ENCODE measurements at regions not wholly inside any gene's neighbourhood (a gene's known extent, or its start where the extent isn't known, plus 50 kb on each side); places are given as distances from the start of the nearest gene placed in this dataset.

GRCh38 chr4:112003231-112003907, 141.9 kb upstream of the FAM241A start:
- TF ChIP-seq, protein P1, sequence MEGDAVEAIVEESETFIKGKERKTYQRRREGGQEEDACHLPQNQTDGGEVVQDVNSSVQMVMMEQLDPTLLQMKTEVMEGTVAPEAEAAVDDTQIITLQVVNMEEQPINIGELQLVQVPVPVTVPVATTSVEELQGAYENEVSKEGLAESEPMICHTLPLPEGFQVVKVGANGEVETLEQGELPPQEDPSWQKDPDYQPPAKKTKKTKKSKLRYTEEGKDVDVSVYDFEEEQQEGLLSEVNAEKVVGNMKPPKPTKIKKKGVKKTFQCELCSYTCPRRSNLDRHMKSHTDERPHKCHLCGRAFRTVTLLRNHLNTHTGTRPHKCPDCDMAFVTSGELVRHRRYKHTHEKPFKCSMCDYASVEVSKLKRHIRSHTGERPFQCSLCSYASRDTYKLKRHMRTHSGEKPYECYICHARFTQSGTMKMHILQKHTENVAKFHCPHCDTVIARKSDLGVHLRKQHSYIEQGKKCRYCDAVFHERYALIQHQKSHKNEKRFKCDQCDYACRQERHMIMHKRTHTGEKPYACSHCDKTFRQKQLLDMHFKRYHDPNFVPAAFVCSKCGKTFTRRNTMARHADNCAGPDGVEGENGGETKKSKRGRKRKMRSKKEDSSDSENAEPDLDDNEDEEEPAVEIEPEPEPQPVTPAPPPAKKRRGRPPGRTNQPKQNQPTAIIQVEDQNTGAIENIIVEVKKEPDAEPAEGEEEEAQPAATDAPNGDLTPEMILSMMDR (IDR thresholded peaks at IDR 0.05) = no peak

GRCh38 chr4:112005027-112005426, 140.2 kb upstream of the FAM241A start:
- TF ChIP-seq, protein P1 (IDR thresholded peaks at IDR 0.05) = no peak
- no peak overlapping the region for H3K27ac ChIP-seq
- no peak overlapping the region for H3K4me3 ChIP-seq
- no peak for DNase-seq (ENCODE audit: low spot score)

More at GRCh38 chr4:112003231-112003907, 141.9 kb upstream of the FAM241A start:
- no peak for DNase-seq (ENCODE audit: low spot score)
- Histone ChIP-seq H3K27ac (no peak overlapping the region), H3K4me3 (no peak overlapping the region)

DNA sequence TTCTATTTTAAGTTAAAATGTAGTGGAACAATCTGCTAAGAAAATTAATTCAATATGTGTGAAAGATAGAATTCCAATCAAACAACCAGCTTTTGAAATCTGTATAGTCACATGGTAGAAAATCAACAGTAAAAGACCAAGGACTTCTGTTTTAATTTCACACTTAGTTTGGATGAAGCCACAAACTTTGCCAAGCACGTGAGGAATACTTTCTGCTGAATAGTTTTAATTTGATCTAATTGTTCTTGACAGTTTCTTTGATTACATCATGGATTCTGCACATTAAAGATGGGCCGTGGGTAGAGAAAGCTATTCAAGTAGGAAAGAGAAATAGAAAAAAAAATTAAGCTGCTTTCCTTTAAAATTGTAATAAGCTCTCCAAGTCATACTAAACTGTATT, 137.9 kb upstream of the FAM241A start:
- H3K4me3 ChIP-seq = no peak overlapping the region
- TF ChIP-seq, protein P1 (IDR thresholded peaks at IDR 0.05) = no peak
- H3K27ac ChIP-seq = no peak overlapping the region
- no peak for DNase-seq (ENCODE audit: low spot score)

- TF ChIP-seq, protein P1 (IDR thresholded peaks at IDR 0.05) = no peak
- DNase-seq (ENCODE audit: low spot score) = no peak
- Histone ChIP-seq H3K27ac (no peak overlapping the region), H3K4me3 (no peak overlapping the region)
Observed at GRCh38 chr4:112015960-112016359, 129.3 kb upstream of the FAM241A start.

- Histone ChIP-seq H3K27ac (no peak overlapping the region), H3K4me3 (no peak overlapping the region)
- DNase-seq (ENCODE audit: low spot score) = no peak
- TF ChIP-seq, protein P1 (IDR thresholded peaks at IDR 0.05) = no peak
Observed at GRCh38 chr4:112023402-112023950, 121.8 kb upstream of the FAM241A start.

GRCh38 chr4:112026058-112026457, 119.2 kb upstream of the FAM241A start:
- TF ChIP-seq, protein P1 (IDR thresholded peaks at IDR 0.05) = no peak
- DNase-seq (ENCODE audit: low spot score) = no peak
- no peak overlapping the region for H3K4me3 ChIP-seq
- H3K27ac ChIP-seq = no peak overlapping the region

- no peak for DNase-seq (ENCODE audit: low spot score)
- H3K27ac ChIP-seq = no peak overlapping the region
- TF ChIP-seq, protein P1 (IDR thresholded peaks at IDR 0.05) = no peak
- H3K4me3 ChIP-seq = no peak overlapping the region
Observed at GRCh38 chr4:112029771-112030171, 115.5 kb upstream of the FAM241A start.
